ENCODE measurements at regions not wholly inside any gene's neighbourhood (a gene's known extent, or its start where the extent isn't known, plus 50 kb on each side); places are given as distances from the start of the nearest gene placed in this dataset.

DNA sequence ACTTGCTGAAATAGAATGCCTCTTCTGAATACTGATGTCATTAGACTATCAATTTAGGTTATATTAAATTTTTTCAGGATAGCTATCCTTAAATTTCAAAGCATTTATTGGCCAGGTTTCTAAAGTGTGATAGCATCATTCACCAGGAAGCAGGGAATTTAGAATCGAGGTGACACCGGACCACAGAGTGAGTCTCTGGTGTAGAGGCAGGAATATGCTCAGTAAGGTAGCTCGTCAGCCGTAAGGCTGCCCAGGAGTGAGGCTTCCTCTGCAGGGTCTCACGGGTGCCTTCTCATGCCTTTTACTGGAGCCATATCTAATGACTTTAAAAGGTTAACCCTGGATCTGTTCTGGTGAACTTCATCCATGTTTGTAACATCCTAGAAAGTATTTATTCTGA is 170.8 kb upstream of the KLF14 start:
- DNase-seq (ENCODE audit: low read depth), result no peak
- peak overlapping the region; percentile 22 for H3K4me3 ChIP-seq (ENCODE audit: control insufficient read depth, low read depth, low read length)
- TF ChIP-seq CTCF (conservative IDR thresholded peaks at IDR 0.05; ENCODE audit: control insufficient read depth, insufficient read depth, low read depth, low read length), result no peak

- TF ChIP-seq CTCF (conservative IDR thresholded peaks at IDR 0.05; ENCODE audit: control insufficient read depth, insufficient read depth, low read depth, low read length), result no peak
- no peak for DNase-seq (ENCODE audit: low read depth)
- H3K4me3 ChIP-seq (ENCODE audit: control insufficient read depth, low read depth, low read length), result no peak overlapping the region
Measured at GRCh38 chr7:130906575-130906974, 172.6 kb upstream of the KLF14 start.

DNA sequence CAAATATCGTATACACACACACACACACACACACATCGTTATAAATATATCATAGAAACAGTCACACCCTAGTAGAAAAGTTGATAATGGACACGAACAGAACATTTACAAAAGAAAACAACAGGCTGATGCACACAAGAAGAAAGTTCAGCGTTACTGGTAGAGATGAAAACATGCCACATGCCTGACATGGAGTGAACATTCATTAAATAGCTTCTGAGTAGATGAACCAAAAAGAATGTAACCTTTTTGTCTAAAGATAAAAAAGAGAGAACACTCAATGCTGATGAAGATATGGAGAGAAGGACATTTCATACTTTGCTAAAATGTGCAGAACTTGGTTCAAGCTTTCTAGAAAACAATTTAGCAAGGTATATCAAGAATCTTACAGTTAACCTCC is 173.4 kb upstream of the KLF14 start:
- H3K4me3 ChIP-seq (ENCODE audit: control insufficient read depth, low read depth, low read length), result peak overlapping the region; percentile 28
- no peak for TF ChIP-seq CTCF (conservative IDR thresholded peaks at IDR 0.05; ENCODE audit: control insufficient read depth, insufficient read depth, low read depth, low read length)
- DNase-seq (ENCODE audit: low read depth), result no peak

DNA sequence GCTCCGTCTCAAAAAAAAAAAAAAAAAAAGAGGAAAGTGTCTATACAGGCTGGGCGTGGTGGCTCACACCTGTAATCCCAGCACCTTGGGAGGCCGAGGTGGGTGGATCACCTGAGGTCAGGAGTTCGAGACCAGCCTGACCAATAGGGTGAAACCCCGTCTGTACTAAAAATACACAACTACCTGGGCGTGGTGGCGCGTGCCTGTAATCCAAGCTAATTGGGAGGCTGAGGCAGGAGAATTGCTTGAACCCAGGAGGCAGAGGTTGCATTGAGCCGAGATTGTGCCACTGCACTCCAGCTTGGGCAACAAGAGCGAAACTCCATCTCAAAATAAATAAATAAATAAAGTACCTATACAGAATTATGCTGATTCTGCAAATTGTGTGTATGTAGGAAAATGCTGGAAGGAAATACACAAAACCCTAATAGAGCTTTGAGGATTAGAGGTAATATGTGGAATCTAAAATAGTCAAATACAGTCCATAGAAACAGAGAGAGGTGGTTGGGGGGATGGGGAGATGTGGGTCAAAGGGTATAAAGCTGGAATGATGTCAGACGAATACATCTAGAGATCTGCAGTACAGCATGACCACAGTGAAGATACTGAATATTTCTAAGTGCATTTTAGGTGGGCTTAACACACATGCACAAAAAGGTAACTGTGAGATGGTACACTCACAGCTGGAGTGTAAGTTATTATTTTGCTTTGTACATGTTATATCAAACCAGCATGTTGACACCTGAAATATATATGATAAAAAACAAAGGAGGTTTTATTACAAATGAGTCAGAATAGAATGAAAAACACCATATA is 174.5 kb upstream of the KLF14 start:
- peak overlapping the region; percentile 68 for H3K4me3 ChIP-seq (ENCODE audit: control insufficient read depth, low read depth, low read length)
- no peak for DNase-seq (ENCODE audit: low read depth)
- no peak for TF ChIP-seq CTCF (conservative IDR thresholded peaks at IDR 0.05; ENCODE audit: control insufficient read depth, insufficient read depth, low read depth, low read length)

- no peak for DNase-seq (ENCODE audit: low read depth)
- H3K4me3 ChIP-seq (ENCODE audit: control insufficient read depth, low read depth, low read length), result peak overlapping the region; percentile 68
- TF ChIP-seq CTCF (conservative IDR thresholded peaks at IDR 0.05; ENCODE audit: control insufficient read depth, insufficient read depth, low read depth, low read length), result no peak
Measured at GRCh38 chr7:130909161-130909836, 175.3 kb upstream of the KLF14 start.

DNA sequence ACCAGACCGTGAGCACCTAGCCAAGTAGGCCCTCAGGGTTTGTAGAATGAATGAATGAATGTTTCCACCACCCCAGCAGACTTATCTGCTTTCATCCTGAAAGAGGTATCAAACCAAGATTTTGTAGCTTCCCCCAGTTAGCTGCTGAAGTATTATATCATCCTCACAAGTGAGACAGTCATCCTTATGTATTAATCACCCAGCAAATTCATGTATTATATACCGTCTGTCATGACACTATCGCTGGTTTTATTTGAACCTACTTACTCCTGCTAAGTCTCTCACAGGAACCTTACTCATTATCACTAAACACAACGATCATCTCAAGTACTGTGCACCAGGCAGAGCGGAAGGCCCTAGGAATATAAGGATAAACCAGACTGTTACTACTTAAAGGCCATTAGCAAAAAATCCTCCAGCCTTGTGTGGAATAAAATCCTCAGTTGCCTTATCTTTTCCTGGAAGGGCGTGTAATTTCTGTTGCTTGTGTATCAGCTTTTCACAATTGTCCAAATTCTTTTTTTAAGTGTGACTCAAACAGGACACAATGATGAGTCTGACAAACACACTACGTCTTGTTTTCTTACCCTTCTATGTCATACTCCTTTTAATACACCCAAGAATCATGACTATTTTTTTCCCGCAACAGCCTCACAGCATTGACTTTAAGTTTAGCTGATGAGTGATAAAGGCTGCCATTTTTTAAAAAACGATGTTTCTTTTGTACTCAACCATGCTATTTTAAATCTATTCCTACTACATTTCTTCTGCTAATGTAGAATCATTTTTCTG is 176.1 kb upstream of the KLF14 start:
- TF ChIP-seq CTCF (conservative IDR thresholded peaks at IDR 0.05; ENCODE audit: control insufficient read depth, insufficient read depth, low read depth, low read length), result no peak
- peak overlapping the region; percentile 68 for H3K4me3 ChIP-seq (ENCODE audit: control insufficient read depth, low read depth, low read length)
- peak; percentile 73 for DNase-seq (ENCODE audit: low read depth)

All from fibroblast of mammary gland (primary cell).